CD4-positive, alpha-beta T cell treated with Interleukin-4 for 4 hours (primary cell): ENCODE measurements at regions not wholly inside any gene's neighbourhood (a gene's known extent, or its start where the extent isn't known, plus 50 kb on each side); places are given as distances from the start of the nearest gene placed in this dataset.
"Not testable (repeated sequence)": the region's sequence is repeated elsewhere in the genome, so short reads cannot be mapped to it uniquely, and the experiment has no call there.

Experiments
- DNase-seq: peaks from one replicate; pipeline ENCODE4 v3.0.0-alpha.2; 2020

- no peak for DNase-seq
Measured at GRCh38 chr14:83975841-83976770, 1553.8 kb upstream of the FLRT2 start.

- no peak for DNase-seq
Measured at GRCh38 chr14:83977583-83977982, 1552.4 kb upstream of the FLRT2 start.

- DNase-seq: not testable (repeated sequence)
Measured at GRCh38 chr14:83981676-83982258, 1548.2 kb upstream of the FLRT2 start.

- no peak for DNase-seq
Measured at GRCh38 chr14:83988275-83988674, 1541.7 kb upstream of the FLRT2 start.

- no peak for DNase-seq
Measured at GRCh38 chr14:83991666-83992065, 1538.3 kb upstream of the FLRT2 start.

GRCh38 chr14:83992857-83993256, 1537.1 kb upstream of the FLRT2 start:
- DNase-seq: no peak

GRCh38 chr14:83993545-83993944, 1536.4 kb upstream of the FLRT2 start:
- no peak for DNase-seq

- DNase-seq: no peak
Measured at GRCh38 chr14:83994020-83994419, 1535.9 kb upstream of the FLRT2 start.

GRCh38 chr14:84001023-84001422, 1528.9 kb upstream of the FLRT2 start:
- no peak for DNase-seq

GRCh38 chr14:84003346-84003745, 1526.6 kb upstream of the FLRT2 start:
- no peak for DNase-seq

- DNase-seq: no peak
Measured at GRCh38 chr14:84006643-84007155, 1523.2 kb upstream of the FLRT2 start.

- no peak for DNase-seq
Measured at GRCh38 chr14:84013424-84013823, 1516.5 kb upstream of the FLRT2 start.

GRCh38 chr14:84017495-84017894, 1512.4 kb upstream of the FLRT2 start:
- no peak for DNase-seq

GRCh38 chr14:84021433-84021832, 1508.5 kb upstream of the FLRT2 start:
- no peak for DNase-seq

GRCh38 chr14:84024231-84024820, 1505.6 kb upstream of the FLRT2 start:
- DNase-seq: no peak

- no peak for DNase-seq
Measured at GRCh38 chr14:84025106-84026012, 1504.6 kb upstream of the FLRT2 start.

- no peak for DNase-seq
Measured at GRCh38 chr14:84027351-84027750, 1502.6 kb upstream of the FLRT2 start.

- DNase-seq: no peak
Measured at GRCh38 chr14:84028080-84028604, 1501.8 kb upstream of the FLRT2 start.

- no peak for DNase-seq
Measured at GRCh38 chr14:84029246-84029645, 1500.7 kb upstream of the FLRT2 start.

- no peak for DNase-seq
Measured at GRCh38 chr14:84029720-84030119, 1500.2 kb upstream of the FLRT2 start.

- DNase-seq: no peak
Measured at GRCh38 chr14:84036840-84037239, 1493.1 kb upstream of the FLRT2 start.

- no peak for DNase-seq
Measured at GRCh38 chr14:84037593-84037992, 1492.4 kb upstream of the FLRT2 start.
